DND-41 (cell line): ENCODE measurements at regions not wholly inside any gene's neighbourhood (a gene's known extent, or its start where the extent isn't known, plus 50 kb on each side); places are given as distances from the start of the nearest gene placed in this dataset.
A peak's percentile ranks its signal among the peaks of the same experiment; 100 is the strongest.
"Not testable (repeated sequence)": the region's sequence is repeated elsewhere in the genome, so short reads cannot be mapped to it uniquely, and the experiment has no call there.

Experiments
- ATAC-seq: fragments of 200-7000 bp; cut with Tn5 transposase; 3 replicates; pipeline ENCODE4 v1.9.1; 2021; ENCODE audit warnings: low read depth; ENCODE audit not compliant: insufficient read depth
- DNase-seq: peaks from one replicate; pipeline ENCODE4 v3.0.0-alpha.2; 2020
- H2AFZ ChIP-seq: 2 replicates; pipeline ENCODE4 v1.6.0; 2012; ENCODE audit warnings: low read depth, low read length
- H3K27ac ChIP-seq: 2 replicates; pipeline ENCODE4 v1.5.1; 2012; ENCODE audit warnings: low read length, inconsistent platforms
- H3K27me3 ChIP-seq: fragments of 200-600 bp; sonication (generic); 2 replicates; pipeline ENCODE4 v1.6.0; 2012; ENCODE audit warnings: low read length, mild to moderate bottlenecking, inconsistent platforms; ENCODE audit not compliant: insufficient read depth, poor library complexity
- H3K36me3 ChIP-seq: 2 replicates; pipeline ENCODE4 v1.5.1; 2012; ENCODE audit warnings: low read length, inconsistent platforms; ENCODE audit not compliant: insufficient read depth
- H3K4me1 ChIP-seq: 2 replicates; pipeline ENCODE4 v1.5.1; 2012; ENCODE audit warnings: mild to moderate bottlenecking, low read length; ENCODE audit not compliant: insufficient read depth
- H3K4me2 ChIP-seq: 2 replicates; pipeline ENCODE4 v1.6.0; 2012; ENCODE audit warnings: mild to moderate bottlenecking, moderate library complexity, low read length, inconsistent platforms; ENCODE audit not compliant: insufficient read depth
- H3K4me3 ChIP-seq, 2 experiments: fragments of 200-600 bp in 1 of 2; shearing (Covaris generic) in 1 of 2; 2 replicates each; pipeline ENCODE4 v1.5.1; 2012 to 2016; ENCODE audit warnings: inconsistent platforms in 2 of 2, low read length in 2 of 2, mild to moderate bottlenecking in 2 of 2, low read depth in 1 of 2, moderate library complexity in 1 of 2
- H3K79me2 ChIP-seq: 2 replicates; pipeline ENCODE4 v1.6.0; 2012; ENCODE audit warnings: low read length, inconsistent platforms; ENCODE audit not compliant: insufficient read depth
- H3K9ac ChIP-seq: 2 replicates; pipeline ENCODE4 v1.6.0; 2012; ENCODE audit warnings: low read depth, mild to moderate bottlenecking, inconsistent platforms, low read length, moderate library complexity
- H3K9me3 ChIP-seq: 2 replicates; pipeline ENCODE4 v1.5.1; 2012; ENCODE audit warnings: low read length, moderate library complexity, mild to moderate bottlenecking, inconsistent platforms; ENCODE audit not compliant: insufficient read depth, severe bottlenecking
- H4K20me1 ChIP-seq: 2 replicates; pipeline ENCODE4 v1.6.0; 2012; ENCODE audit warnings: low read length; ENCODE audit not compliant: insufficient read depth
- CTCF ChIP-seq: IDR thresholded peaks from 2 replicates; pipeline ENCODE4 v1.5.1; 2012; ENCODE audit warnings: borderline replicate concordance, low read length, moderate library complexity, mild to moderate bottlenecking; ENCODE audit not compliant: poor library complexity, severe bottlenecking; ENCODE audit errors: extremely low read depth
- EZH2 ChIP-seq: IDR thresholded peaks from 3 replicates; pipeline ENCODE4 v1.6.1; 2012; ENCODE audit warnings: borderline replicate concordance, low read depth, mild to moderate bottlenecking, moderate library complexity, low read length, inconsistent platforms; ENCODE audit not compliant: severe bottlenecking

GRCh38 chr9:88835038-88835466 lies 156.2 kb upstream of the S1PR3 start:
- DNase-seq = peak; percentile 23
- Histone ChIP-seq H3K4me3 (no peak overlapping the region), H3K4me2 (peak overlapping the region; percentile 12; the same call in 1 of the 2 replicates), H3K4me1 (peaks cover 26% of the 10 kb centered on the region), H3K36me3 (no peaks in the 10 kb centered on the region), H4K20me1 (peaks cover 3% of the 10 kb centered on the region; the same call in 1 of the 2 replicates), H3K79me2 (no peaks in the 10 kb centered on the region), H2AFZ (no peak overlapping the region), H3K9ac (no peak overlapping the region), H3K27ac (no peak overlapping the region), H3K9me3 (no peaks in the 10 kb centered on the region), H3K27me3 (peaks cover 36% of the 10 kb centered on the region)
- no peak for TF ChIP-seq EZH2
- no peak for TF ChIP-seq CTCF
- ATAC-seq = peak; percentile 100

- H3K4me2 ChIP-seq = no peak overlapping the region
- peaks cover 36% of the 10 kb centered on the region for H3K27me3 ChIP-seq
- H2AFZ ChIP-seq = no peak overlapping the region
- DNase-seq = no peak
- no peak for ATAC-seq
- H3K27ac ChIP-seq = no peak overlapping the region
- TF ChIP-seq EZH2 (no peak), CTCF (no peak)
- H3K79me2 ChIP-seq = no peaks in the 10 kb centered on the region
- H4K20me1 ChIP-seq = peaks cover 3% of the 10 kb centered on the region; the same call in 1 of the 2 replicates
- H3K9me3 ChIP-seq = no peaks in the 10 kb centered on the region
- H3K4me3 ChIP-seq = no peak overlapping the region
- H3K4me1 ChIP-seq = peaks cover 26% of the 10 kb centered on the region
- no peak overlapping the region for H3K9ac ChIP-seq
- no peaks in the 10 kb centered on the region for H3K36me3 ChIP-seq
Observed at GRCh38 chr9:88835772-88836171, 155.5 kb upstream of the S1PR3 start.

GRCh38 chr9:88837731-88838130 lies 153.5 kb upstream of the S1PR3 start:
- Histone ChIP-seq H3K4me3 (no peak overlapping the region), H3K79me2 (no peaks in the 10 kb centered on the region), H3K27me3 (peaks cover 26% of the 10 kb centered on the region), H3K4me2 (no peak overlapping the region), H3K4me1 (peaks cover 26% of the 10 kb centered on the region), H3K9me3 (no peaks in the 10 kb centered on the region), H4K20me1 (peaks cover 3% of the 10 kb centered on the region; the same call in 1 of the 2 replicates), H2AFZ (no peak overlapping the region), H3K9ac (no peak overlapping the region), H3K27ac (no peak overlapping the region), H3K36me3 (no peaks in the 10 kb centered on the region)
- no peak for TF ChIP-seq CTCF
- TF ChIP-seq EZH2 = no peak
- no peak for DNase-seq
- no peak for ATAC-seq

GRCh38 chr9:88849878-88850277 lies 141.4 kb upstream of the S1PR3 start:
- not testable (repeated sequence) for H3K27ac ChIP-seq, H3K27me3 ChIP-seq, H3K4me2 ChIP-seq, ATAC-seq, H2AFZ ChIP-seq, H3K79me2 ChIP-seq, H3K4me3 ChIP-seq, H3K4me1 ChIP-seq, H4K20me1 ChIP-seq, H3K9ac ChIP-seq, H3K36me3 ChIP-seq, DNase-seq
- H3K9me3 ChIP-seq = peaks cover 12% of the 10 kb centered on the region
